Activated CD8-positive, alpha-beta T cell treated with anti-CD3 and anti-CD28 coated beads for 36 hours (primary cell): ENCODE measurements at regions not wholly inside any gene's neighbourhood (a gene's known extent, or its start where the extent isn't known, plus 50 kb on each side); places are given as distances from the start of the nearest gene placed in this dataset.
A peak's percentile ranks its signal among the peaks of the same experiment; 100 is the strongest.

Experiments
- ATAC-seq: fragments of 200-7000 bp; cut with Tn5 transposase; one replicate; pipeline ENCODE4 v1.10.0; 2021; ENCODE audit warnings: mild to moderate bottlenecking, moderate library complexity
- CTCF ChIA-PET: fragments of 350-600 bp; sonication (Branson Sonifier 250); formaldehyde crosslinking; loops from one replicate; lab custom pipeline; 2021; ENCODE audit warnings: antibody characterized with exemption; lab: Charles Lee
- POLR2A ChIA-PET: fragments of 350-600 bp; sonication (Branson Sonifier 250); formaldehyde crosslinking; loops from one replicate; lab custom pipeline; 2021; ENCODE audit warnings: antibody characterized with exemption; lab: Charles Lee
- DNase-seq: peaks from one replicate; pipeline ENCODE4 v3.0.0-alpha.2; 2020
- H3K27ac Mint-ChIP-seq: one replicate; pipeline ENCODE4 v1.8.0; 2021; ENCODE audit warnings: mild to moderate bottlenecking, mixed read lengths
- H3K27me3 Mint-ChIP-seq: one replicate; pipeline ENCODE4 v1.8.0; 2021; ENCODE audit warnings: mixed read lengths
- H3K36me3 Mint-ChIP-seq: one replicate; pipeline ENCODE4 v1.8.0; 2021; ENCODE audit warnings: low read depth, mixed read lengths
- H3K4me1 Mint-ChIP-seq: one replicate; pipeline ENCODE4 v1.8.0; 2021; ENCODE audit warnings: low read depth, mixed read lengths
- H3K4me3 Mint-ChIP-seq: one replicate; pipeline ENCODE4 v1.8.0; 2021; ENCODE audit warnings: mild to moderate bottlenecking, moderate library complexity, mixed read lengths
- H3K9me3 Mint-ChIP-seq: one replicate; pipeline ENCODE4 v1.8.0; 2021; ENCODE audit warnings: mixed read lengths
- intact Hi-C: fragments of 100-400 bp; cut with micrococcal nuclease; formaldehyde crosslinking; loops from one replicate; pipeline ENCODE4 v1.10.0; 2022
- TF ChIP-seq, protein P1 (sequence below): fragments of 200-600 bp; IDR thresholded peaks from one replicate; pipeline ENCODE4 v1.8.0; 2022; ENCODE audit warnings: antibody characterized with exemption, mild to moderate bottlenecking

DNA sequence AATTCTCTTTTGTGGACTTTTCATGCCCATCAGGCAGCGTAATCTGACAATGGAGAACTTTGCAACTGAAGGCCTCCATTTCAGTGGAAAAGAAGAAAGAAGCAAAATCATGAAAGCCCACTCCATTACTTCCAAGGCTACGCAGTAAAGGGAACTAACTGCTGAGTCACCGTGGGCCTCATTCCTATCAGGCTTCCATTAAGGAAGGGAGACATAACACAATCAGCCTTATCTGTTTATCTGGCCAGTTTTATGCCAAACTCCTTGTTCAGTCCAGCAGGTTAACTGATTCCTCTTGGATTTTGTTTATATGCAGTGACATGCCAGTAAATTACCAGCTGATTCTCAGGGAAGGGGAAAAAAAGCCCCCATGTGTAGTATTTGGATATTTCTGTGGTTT, 56.8 kb upstream of the KATNAL1 start:
- TF ChIP-seq, protein P1, sequence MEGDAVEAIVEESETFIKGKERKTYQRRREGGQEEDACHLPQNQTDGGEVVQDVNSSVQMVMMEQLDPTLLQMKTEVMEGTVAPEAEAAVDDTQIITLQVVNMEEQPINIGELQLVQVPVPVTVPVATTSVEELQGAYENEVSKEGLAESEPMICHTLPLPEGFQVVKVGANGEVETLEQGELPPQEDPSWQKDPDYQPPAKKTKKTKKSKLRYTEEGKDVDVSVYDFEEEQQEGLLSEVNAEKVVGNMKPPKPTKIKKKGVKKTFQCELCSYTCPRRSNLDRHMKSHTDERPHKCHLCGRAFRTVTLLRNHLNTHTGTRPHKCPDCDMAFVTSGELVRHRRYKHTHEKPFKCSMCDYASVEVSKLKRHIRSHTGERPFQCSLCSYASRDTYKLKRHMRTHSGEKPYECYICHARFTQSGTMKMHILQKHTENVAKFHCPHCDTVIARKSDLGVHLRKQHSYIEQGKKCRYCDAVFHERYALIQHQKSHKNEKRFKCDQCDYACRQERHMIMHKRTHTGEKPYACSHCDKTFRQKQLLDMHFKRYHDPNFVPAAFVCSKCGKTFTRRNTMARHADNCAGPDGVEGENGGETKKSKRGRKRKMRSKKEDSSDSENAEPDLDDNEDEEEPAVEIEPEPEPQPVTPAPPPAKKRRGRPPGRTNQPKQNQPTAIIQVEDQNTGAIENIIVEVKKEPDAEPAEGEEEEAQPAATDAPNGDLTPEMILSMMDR, result no peak
- no peaks in the 10 kb centered on the region for H3K9me3 Mint-ChIP-seq
- no peak overlapping the region for H3K27ac Mint-ChIP-seq
- no peak overlapping the region for H3K4me3 Mint-ChIP-seq
- H3K4me1 Mint-ChIP-seq, result peaks cover 12% of the 10 kb centered on the region
- no peaks in the 10 kb centered on the region for H3K36me3 Mint-ChIP-seq
- DNase-seq (no peak), ATAC-seq (no peak)
- ChIA-PET POLR2A (interaction anchor here (1.1 kb wide), 1 partner anchor 12 kb away, joined by 3 read pairs; no protein-coding TSS in a partner anchor), CTCF (no interaction called here)
- no peaks in the 10 kb centered on the region for H3K27me3 Mint-ChIP-seq
- intact Hi-C loops, result no loop called here

DNA sequence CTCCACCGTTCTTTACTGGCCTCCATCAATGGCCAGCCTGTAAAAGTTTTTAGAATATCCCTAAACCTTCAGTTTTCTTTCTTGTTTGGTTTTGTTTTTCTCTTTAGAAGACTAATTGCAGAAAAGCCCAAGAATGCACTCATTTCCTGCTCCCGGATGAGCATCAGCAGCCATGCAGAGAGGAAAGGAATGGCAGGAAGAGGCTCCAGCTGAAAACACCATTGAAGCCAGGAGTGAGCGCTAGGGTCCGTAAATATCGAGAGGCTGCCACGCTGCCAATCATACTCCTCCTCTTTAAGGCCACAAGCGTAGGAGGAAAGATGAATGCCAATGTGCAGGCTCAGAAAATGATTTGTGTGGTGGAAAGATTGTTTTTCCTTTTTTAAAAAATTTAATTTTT, 57.4 kb upstream of the UBE2L5 start:
- Mint-ChIP-seq H3K27me3 (no peaks in the 10 kb centered on the region), H3K4me1 (peaks cover 15% of the 10 kb centered on the region), H3K9me3 (no peaks in the 10 kb centered on the region), H3K4me3 (no peak overlapping the region), H3K36me3 (no peaks in the 10 kb centered on the region), H3K27ac (no peak overlapping the region)
- ATAC-seq (no peak), DNase-seq (no peak)
- ChIA-PET POLR2A (no interaction called here), CTCF (no interaction called here)
- intact Hi-C loops, result no loop called here
- TF ChIP-seq, protein P1, result no peak

DNA sequence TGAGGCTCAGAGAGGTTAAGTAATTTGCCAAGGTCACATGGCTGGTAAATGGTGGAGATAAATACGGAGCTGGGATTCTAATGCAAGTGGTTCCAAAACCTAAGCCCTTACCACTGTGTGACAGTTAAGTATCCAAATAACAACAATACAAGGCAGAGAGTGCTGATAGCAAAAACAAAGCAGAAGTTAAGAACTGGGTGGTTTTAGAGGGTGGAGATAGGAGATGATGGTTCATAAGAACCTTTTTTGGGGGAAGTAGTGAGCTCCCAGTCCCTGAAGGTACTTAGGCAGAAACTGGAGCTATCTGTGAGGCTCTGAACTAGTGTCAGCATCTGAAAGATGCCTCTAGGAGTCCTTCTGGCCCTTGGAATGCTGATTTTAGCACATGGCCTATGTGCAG, 56.2 kb upstream of the UBE2L5 start:
- POLR2A ChIA-PET, result interaction anchor here (1.2 kb wide), 1 partner anchor 21 kb away, joined by 6 read pairs; no protein-coding TSS in a partner anchor
- CTCF ChIA-PET, result interaction anchor here (1.3 kb wide), 1 partner anchor 11 kb away, joined by 6 read pairs; no protein-coding TSS in a partner anchor
- no peak for ATAC-seq
- intact Hi-C loops, result no loop called here
- Mint-ChIP-seq H3K36me3 (no peaks in the 10 kb centered on the region), H3K4me1 (peaks cover 27% of the 10 kb centered on the region), H3K27me3 (no peaks in the 10 kb centered on the region), H3K27ac (no peak overlapping the region), H3K9me3 (no peaks in the 10 kb centered on the region), H3K4me3 (no peak overlapping the region)
- DNase-seq, result no peak
- TF ChIP-seq, protein P1, result no peak

DNA sequence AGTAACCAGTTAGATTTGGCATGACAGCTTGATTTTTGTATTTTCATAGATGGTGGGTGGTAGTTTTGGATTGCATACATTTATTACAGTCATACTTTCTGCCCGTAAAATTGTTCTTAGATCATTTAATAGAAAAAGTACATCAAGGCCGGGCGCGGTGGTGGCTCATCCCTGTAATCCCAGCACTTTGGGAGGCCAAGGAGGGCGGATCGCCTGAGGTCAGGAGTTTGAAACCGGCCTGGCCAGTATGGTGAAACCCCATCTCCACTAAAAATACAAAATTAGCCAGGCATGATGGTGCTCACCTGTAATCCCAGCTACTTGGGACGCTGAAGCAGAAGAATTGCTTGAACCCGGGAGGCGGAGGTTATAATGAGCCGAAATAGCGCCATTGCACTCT, 55.0 kb upstream of the UBE2L5 start:
- no peaks in the 10 kb centered on the region for H3K27me3 Mint-ChIP-seq
- peaks cover 2% of the 10 kb centered on the region for H3K36me3 Mint-ChIP-seq
- H3K4me1 Mint-ChIP-seq, result peaks cover 39% of the 10 kb centered on the region
- no peak overlapping the region for H3K4me3 Mint-ChIP-seq
- ATAC-seq, result no peak
- DNase-seq, result no peak
- CTCF ChIA-PET, result interaction anchor here (1.3 kb wide), 1 partner anchor 12 kb away, joined by 6 read pairs; no protein-coding TSS in a partner anchor
- POLR2A ChIA-PET, result no interaction called here
- no peaks in the 10 kb centered on the region for H3K9me3 Mint-ChIP-seq
- H3K27ac Mint-ChIP-seq, result no peak overlapping the region
- intact Hi-C loops, result no loop called here
- TF ChIP-seq, protein P1, result no peak

DNA sequence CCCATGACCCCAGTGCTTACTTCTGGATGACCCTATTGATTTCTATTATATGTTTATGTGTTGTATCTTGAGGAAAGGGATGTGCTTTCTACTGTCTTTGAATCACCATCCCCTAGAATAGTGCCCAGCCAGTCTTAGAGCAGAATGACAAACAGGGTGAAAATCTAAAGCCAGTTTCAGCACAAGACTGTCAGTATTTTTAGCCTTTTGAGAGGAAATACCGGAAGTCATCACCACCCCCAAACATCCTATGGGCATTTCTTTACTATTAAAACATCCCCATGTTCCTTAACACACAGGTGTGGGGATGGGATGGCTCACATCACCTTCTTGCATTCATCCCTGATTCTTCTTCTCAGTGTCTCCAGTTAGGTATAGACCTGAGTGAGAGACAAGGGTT, 52.1 kb upstream of the UBE2L5 start:
- DNase-seq, result no peak
- Mint-ChIP-seq H3K27me3 (no peaks in the 10 kb centered on the region), H3K4me1 (peaks cover 64% of the 10 kb centered on the region), H3K27ac (peak overlapping the region; percentile 34), H3K4me3 (no peak overlapping the region), H3K36me3 (peaks cover 11% of the 10 kb centered on the region), H3K9me3 (no peaks in the 10 kb centered on the region)
- intact Hi-C loops, result loop anchor here (10.0 kb wide), 1 partner anchor 95 kb away; the partner anchor contains the start of gene HMGB1
- no peak for ATAC-seq
- ChIA-PET CTCF (interaction anchor here (1.6 to 2.5 kb wide), 3 partner anchors 24 to 238 kb away, joined by 3 to 9 read pairs (median 7); no protein-coding TSS in a partner anchor), POLR2A (interaction anchor here (0.6 to 1.5 kb wide), 2 partner anchors 23 to 345 kb away, joined by 3 to 5 read pairs; no protein-coding TSS in a partner anchor)
- TF ChIP-seq, protein P1, result no peak
